Activated naive CD8-positive, alpha-beta T cell treated with anti-CD3 and anti-CD28 coated beads for 36 hours (primary cell): ENCODE measurements at regions not wholly inside any gene's neighbourhood (a gene's known extent, or its start where the extent isn't known, plus 50 kb on each side); places are given as distances from the start of the nearest gene placed in this dataset.
"Not testable (repeated sequence)": the region's sequence is repeated elsewhere in the genome, so short reads cannot be mapped to it uniquely, and the experiment has no call there.

Experiments used
- DNase-seq: peaks from one replicate; pipeline ENCODE4 v3.0.0; 2021
- H3K27ac Mint-ChIP-seq: one replicate; pipeline ENCODE4 v1.8.0; 2022; ENCODE audit warnings: mild to moderate bottlenecking, moderate library complexity, mixed read lengths
- H3K27me3 Mint-ChIP-seq: one replicate; pipeline ENCODE4 v1.8.0; 2022; ENCODE audit warnings: mild to moderate bottlenecking, mixed read lengths
- H3K36me3 Mint-ChIP-seq: one replicate; pipeline ENCODE4 v1.8.0; 2021; ENCODE audit warnings: mild to moderate bottlenecking, mixed read lengths
- H3K4me1 Mint-ChIP-seq: one replicate; pipeline ENCODE4 v1.8.0; 2021; ENCODE audit warnings: mixed read lengths
- H3K4me3 Mint-ChIP-seq: one replicate; pipeline ENCODE4 v1.8.0; 2022; ENCODE audit warnings: mild to moderate bottlenecking, moderate library complexity, mixed read lengths
- H3K9me3 Mint-ChIP-seq: one replicate; pipeline ENCODE4 v1.8.0; 2022; ENCODE audit warnings: mixed read lengths

- Mint-ChIP-seq H3K27me3 (no peaks in the 10 kb centered on the region), H3K36me3 (no peaks in the 10 kb centered on the region), H3K27ac (no peak overlapping the region), H3K4me3 (no peak overlapping the region), H3K4me1 (no peaks in the 10 kb centered on the region), H3K9me3 (no peaks in the 10 kb centered on the region)
- DNase-seq, result no peak
These were observed 64.0 kb upstream of the RASGRF1 start for GRCh38 chr15:79154483-79155135.

- peaks cover 25% of the 10 kb centered on the region for H3K9me3 Mint-ChIP-seq
- H3K27me3 Mint-ChIP-seq, result peaks cover 29% of the 10 kb centered on the region
- not testable (repeated sequence) for H3K27ac Mint-ChIP-seq, H3K4me1 Mint-ChIP-seq, H3K4me3 Mint-ChIP-seq, H3K36me3 Mint-ChIP-seq, DNase-seq
These were observed 53.7 kb upstream of the RASGRF1 start for GRCh38 chr15:79144290-79144689.

GRCh38 chr15:79140846-79141570, 50.4 kb upstream of the RASGRF1 start:
- no peak overlapping the region for H3K27ac Mint-ChIP-seq
- H3K27me3 Mint-ChIP-seq, result peaks cover 32% of the 10 kb centered on the region
- H3K4me3 Mint-ChIP-seq, result no peak overlapping the region
- no peak for DNase-seq
- H3K9me3 Mint-ChIP-seq, result peaks cover 14% of the 10 kb centered on the region
- no peaks in the 10 kb centered on the region for H3K36me3 Mint-ChIP-seq
- H3K4me1 Mint-ChIP-seq, result no peaks in the 10 kb centered on the region
